HCT116 (cell line): ENCODE measurements at regions not wholly inside any gene's neighbourhood (a gene's known extent, or its start where the extent isn't known, plus 50 kb on each side); places are given as distances from the start of the nearest gene placed in this dataset.

Experiments
- EZH2 ChIP-seq: fragments of 200-600 bp; sonication (generic); IDR thresholded peaks from 2 replicates; pipeline ENCODE4 v1.6.1; 2017; ENCODE audit warnings: antibody characterized with exemption, mixed run types
- POLR2A ChIP-seq: IDR thresholded peaks from 2 replicates; pipeline ENCODE4 v1.7.0; 2011; ENCODE audit warnings: borderline replicate concordance; ENCODE audit not compliant: insufficient read depth, insufficient read length; ENCODE audit errors: extremely low read depth
- POLR2AphosphoS5 ChIP-seq: IDR thresholded peaks from 2 replicates; pipeline ENCODE4 v1.6.1; 2011; ENCODE audit warnings: mild to moderate bottlenecking, low read depth, low read length, moderate library complexity
- TF ChIP-seq, protein P1 (sequence below), 3 experiments: fragments of 200-600 bp in 1 of 3; sonication (generic) in 1 of 3; IDR thresholded peaks in 2 of 3; conservative IDR thresholded peaks in 1 of 3; 2 replicates each; pipeline ENCODE4 v1.5.1; 2012 to 2017; ENCODE audit warnings: low read depth in 2 of 3, low read length in 2 of 3, antibody characterized with exemption in 1 of 3, borderline replicate concordance in 1 of 3, control low read depth in 1 of 3, mild to moderate bottlenecking in 1 of 3, mixed read lengths in 1 of 3, mixed run types in 1 of 3, moderate library complexity in 1 of 3; ENCODE audit not compliant: insufficient read depth in 1 of 3

DNA sequence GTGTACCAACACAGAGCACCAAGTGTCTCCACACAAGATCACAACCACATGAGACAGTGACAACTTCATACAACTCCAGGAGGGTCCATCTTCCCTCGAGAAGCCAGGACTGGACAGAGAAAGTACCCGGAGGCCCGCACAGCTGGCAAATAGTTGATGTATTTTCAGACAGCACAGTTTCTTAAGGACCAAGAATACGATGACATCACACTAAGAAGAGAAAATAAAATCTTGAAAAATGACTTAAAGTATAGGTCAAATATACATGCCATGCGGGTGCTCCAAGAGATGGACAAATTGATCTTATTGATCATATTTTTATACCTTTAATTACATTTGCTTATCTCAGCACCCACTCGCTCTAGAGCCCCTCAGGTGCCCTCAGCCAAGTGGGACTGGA, 145.5 kb downstream of the RNASET2 start:
- TF ChIP-seq, protein P1, sequence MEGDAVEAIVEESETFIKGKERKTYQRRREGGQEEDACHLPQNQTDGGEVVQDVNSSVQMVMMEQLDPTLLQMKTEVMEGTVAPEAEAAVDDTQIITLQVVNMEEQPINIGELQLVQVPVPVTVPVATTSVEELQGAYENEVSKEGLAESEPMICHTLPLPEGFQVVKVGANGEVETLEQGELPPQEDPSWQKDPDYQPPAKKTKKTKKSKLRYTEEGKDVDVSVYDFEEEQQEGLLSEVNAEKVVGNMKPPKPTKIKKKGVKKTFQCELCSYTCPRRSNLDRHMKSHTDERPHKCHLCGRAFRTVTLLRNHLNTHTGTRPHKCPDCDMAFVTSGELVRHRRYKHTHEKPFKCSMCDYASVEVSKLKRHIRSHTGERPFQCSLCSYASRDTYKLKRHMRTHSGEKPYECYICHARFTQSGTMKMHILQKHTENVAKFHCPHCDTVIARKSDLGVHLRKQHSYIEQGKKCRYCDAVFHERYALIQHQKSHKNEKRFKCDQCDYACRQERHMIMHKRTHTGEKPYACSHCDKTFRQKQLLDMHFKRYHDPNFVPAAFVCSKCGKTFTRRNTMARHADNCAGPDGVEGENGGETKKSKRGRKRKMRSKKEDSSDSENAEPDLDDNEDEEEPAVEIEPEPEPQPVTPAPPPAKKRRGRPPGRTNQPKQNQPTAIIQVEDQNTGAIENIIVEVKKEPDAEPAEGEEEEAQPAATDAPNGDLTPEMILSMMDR (IDR thresholded peaks at IDR 0.05 in 2 of 3, conservative IDR thresholded peaks at IDR 0.05 in 1 of 3; ENCODE audit: borderline replicate concordance in 1 of 3, insufficient read depth in 1 of 3, low read depth in 2 of 3, low read length in 2 of 3) = no peak
- TF ChIP-seq POLR2A = no peak
- TF ChIP-seq EZH2 = no peak
- TF ChIP-seq POLR2AphosphoS5 = no peak
